Stomach (tissue), 4 donors: ENCODE measurements at regions not wholly inside any gene's neighbourhood (a gene's known extent, or its start where the extent isn't known, plus 50 kb on each side); places are given as distances from the start of the nearest gene placed in this dataset.

ENCODE experiments used
- POLR2AphosphoS5 ChIP-seq, 3 donors: sonication (generic); formaldehyde crosslinking; IDR thresholded peaks; one replicate each; pipeline ENCODE4 v1.6.1; 2016; ENCODE audit warnings: antibody characterized with exemption in 3 of 3
- TF ChIP-seq, protein P1 (sequence below), 7 experiments: fragments of 450-650 bp in 4 of 7; fragments of 200-600 bp in 3 of 7; sonication (generic) in 3 of 7; IDR thresholded peaks; one replicate each; pipeline ENCODE4 v1.5.1; 2016 to 2019; ENCODE audit warnings: antibody characterized with exemption in 7 of 7, control low read depth in 2 of 7, mild to moderate bottlenecking in 1 of 7

DNA sequence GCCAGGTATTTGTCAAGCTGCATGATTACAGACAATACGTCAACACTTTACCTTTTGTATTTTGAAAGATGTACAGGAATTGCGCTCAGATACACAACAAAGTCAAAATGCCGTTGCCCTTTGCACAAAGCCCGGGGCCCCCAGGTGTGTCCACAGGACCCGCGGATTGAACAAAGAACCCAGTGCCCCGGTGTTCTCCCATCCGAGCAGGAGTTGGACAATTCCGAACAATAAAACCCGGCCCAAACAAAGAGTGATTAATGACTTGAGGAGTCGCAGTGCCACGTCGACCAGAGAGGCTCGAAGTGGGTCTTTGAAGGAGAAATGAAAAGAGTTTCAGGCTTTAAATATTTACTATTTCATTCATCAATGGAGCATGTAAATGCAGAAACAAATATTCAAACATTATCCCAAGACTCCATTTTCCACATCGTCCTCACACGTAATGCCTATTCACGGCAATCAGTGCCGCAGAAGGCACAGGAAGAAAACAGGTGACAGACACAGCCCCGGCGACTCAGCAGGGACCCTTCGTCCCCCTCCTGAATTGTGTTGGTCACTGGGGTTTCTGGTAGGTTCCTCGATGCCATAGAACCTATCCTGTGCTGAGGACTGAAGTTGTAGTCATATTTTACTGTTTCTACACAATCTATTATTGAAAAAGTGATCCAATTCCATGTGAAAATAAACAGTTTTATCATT, 70.9 kb upstream of the MGMT start:
- TF ChIP-seq, protein P1, sequence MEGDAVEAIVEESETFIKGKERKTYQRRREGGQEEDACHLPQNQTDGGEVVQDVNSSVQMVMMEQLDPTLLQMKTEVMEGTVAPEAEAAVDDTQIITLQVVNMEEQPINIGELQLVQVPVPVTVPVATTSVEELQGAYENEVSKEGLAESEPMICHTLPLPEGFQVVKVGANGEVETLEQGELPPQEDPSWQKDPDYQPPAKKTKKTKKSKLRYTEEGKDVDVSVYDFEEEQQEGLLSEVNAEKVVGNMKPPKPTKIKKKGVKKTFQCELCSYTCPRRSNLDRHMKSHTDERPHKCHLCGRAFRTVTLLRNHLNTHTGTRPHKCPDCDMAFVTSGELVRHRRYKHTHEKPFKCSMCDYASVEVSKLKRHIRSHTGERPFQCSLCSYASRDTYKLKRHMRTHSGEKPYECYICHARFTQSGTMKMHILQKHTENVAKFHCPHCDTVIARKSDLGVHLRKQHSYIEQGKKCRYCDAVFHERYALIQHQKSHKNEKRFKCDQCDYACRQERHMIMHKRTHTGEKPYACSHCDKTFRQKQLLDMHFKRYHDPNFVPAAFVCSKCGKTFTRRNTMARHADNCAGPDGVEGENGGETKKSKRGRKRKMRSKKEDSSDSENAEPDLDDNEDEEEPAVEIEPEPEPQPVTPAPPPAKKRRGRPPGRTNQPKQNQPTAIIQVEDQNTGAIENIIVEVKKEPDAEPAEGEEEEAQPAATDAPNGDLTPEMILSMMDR (IDR thresholded peaks at IDR 0.05): no peak
- no peak for TF ChIP-seq POLR2AphosphoS5 (IDR thresholded peaks at IDR 0.05)
